Psoas muscle (tissue), 7 donors: ENCODE measurements at regions not wholly inside any gene's neighbourhood (a gene's known extent, or its start where the extent isn't known, plus 50 kb on each side); places are given as distances from the start of the nearest gene placed in this dataset.

Experiments used
- ATAC-seq, 4 donors: fragments of 200-7000 bp; cut with Tn5 transposase; one replicate each; pipeline ENCODE4 v1.9.1; 2020; ENCODE audit warnings: moderate library complexity in 3 of 4, mild to moderate bottlenecking in 2 of 4
- DNase-seq, 2 donors: peaks; one replicate each; pipeline ENCODE4 v3.0.0-alpha.2; 2020
- H3K27ac ChIP-seq: fragments of 200-600 bp; one replicate; pipeline ENCODE4 v1.8.0; 2022
- H3K27me3 ChIP-seq, 3 donors: fragments of 200-600 bp in 1 of 3; one replicate each; pipeline versions ENCODE4 v1.6.1 to v1.8.0; 2013 to 2022; ENCODE audit warnings: low read length in 2 of 3, mild to moderate bottlenecking in 2 of 3, moderate library complexity in 1 of 3; ENCODE audit not compliant: insufficient read depth in 3 of 3
- H3K36me3 ChIP-seq, 2 donors: fragments of 200-600 bp in 1 of 2; one replicate each; pipeline versions ENCODE4 v1.6.1 to v1.8.0; 2013 to 2022; ENCODE audit warnings: low read depth in 1 of 2, mild to moderate bottlenecking in 1 of 2, moderate library complexity in 1 of 2; ENCODE audit not compliant: insufficient read depth in 1 of 2
- H3K4me1 ChIP-seq: fragments of 200-600 bp; one replicate; pipeline ENCODE4 v1.8.0; 2022
- H3K4me3 ChIP-seq: fragments of 200-600 bp; one replicate; pipeline ENCODE4 v1.8.0; 2022; ENCODE audit warnings: mild to moderate bottlenecking
- H3K9me3 ChIP-seq: fragments of 200-600 bp; one replicate; pipeline ENCODE4 v1.8.0; 2022
- WGBS, 3 donors: extraction: QIAGEN DNeasy Blood & Tissue Kit; methylation state at CpG; one replicate each; pipeline versions ENCODE4 v1.1.6 to v1.1.7; 2013; 5-methylcytosine and 5-hydroxymethylcytosine counted together
- intact Hi-C, 2 donors: fragments of 100-400 bp; cut with DNase I; formaldehyde crosslinking; loops; one replicate each; pipeline versions ENCODE4 v1.11.0 to v1.14.2; 2022
- TF ChIP-seq, protein P1 (sequence below): fragments of 200-600 bp; IDR thresholded peaks from one replicate; pipeline ENCODE4 v1.8.0; 2022; ENCODE audit warnings: antibody characterized with exemption
- donor health status: healthy with polysubstance abuse.
- donor health status: DM: no; HTN: no; CAD: no; lungs with moderate emphysema.
- donor health status: Bipolar disorder and iron deficiency.
- donor health status: healthy.
- donor health status: DM: yes; HTN: yes; CAD: no.
- donor health status: DM: no; HTN: no; CAD: no.
- donor health status: DM: yes; HTN: yes; CAD: no.

DNA sequence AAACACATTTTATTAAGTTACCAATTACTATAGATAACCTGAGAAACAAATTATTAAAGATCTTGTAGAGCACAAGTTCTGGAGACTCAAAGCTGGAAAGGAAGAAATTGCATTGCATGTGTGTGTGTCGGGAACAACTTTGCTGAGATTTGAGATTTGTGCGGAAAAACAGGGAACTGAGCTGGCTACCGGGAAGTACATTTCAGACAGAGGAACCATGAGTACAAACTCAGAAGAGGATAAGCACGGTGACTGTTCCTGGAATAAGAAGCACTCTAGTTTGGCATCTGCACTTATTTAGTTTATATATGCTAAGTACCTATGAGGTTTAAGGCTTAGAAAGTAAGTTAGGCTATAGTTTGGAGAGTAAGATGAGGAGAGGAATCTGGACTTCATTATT is 97.8 kb downstream of the DACT1 start:
- TF ChIP-seq, protein P1, sequence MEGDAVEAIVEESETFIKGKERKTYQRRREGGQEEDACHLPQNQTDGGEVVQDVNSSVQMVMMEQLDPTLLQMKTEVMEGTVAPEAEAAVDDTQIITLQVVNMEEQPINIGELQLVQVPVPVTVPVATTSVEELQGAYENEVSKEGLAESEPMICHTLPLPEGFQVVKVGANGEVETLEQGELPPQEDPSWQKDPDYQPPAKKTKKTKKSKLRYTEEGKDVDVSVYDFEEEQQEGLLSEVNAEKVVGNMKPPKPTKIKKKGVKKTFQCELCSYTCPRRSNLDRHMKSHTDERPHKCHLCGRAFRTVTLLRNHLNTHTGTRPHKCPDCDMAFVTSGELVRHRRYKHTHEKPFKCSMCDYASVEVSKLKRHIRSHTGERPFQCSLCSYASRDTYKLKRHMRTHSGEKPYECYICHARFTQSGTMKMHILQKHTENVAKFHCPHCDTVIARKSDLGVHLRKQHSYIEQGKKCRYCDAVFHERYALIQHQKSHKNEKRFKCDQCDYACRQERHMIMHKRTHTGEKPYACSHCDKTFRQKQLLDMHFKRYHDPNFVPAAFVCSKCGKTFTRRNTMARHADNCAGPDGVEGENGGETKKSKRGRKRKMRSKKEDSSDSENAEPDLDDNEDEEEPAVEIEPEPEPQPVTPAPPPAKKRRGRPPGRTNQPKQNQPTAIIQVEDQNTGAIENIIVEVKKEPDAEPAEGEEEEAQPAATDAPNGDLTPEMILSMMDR = no peak
- Histone ChIP-seq H3K27me3 (no peaks in the 10 kb centered on the region), H3K4me3 (no peak overlapping the region), H3K27ac (no peak overlapping the region), H3K9me3 (no peaks in the 10 kb centered on the region), H3K36me3 (no peaks in the 10 kb centered on the region), H3K4me1 (peaks cover 20% of the 10 kb centered on the region)
- no peak for ATAC-seq
- DNase-seq = no peak
- intact Hi-C loops = no loop called here
- 75 to 81% (median 78%) methylated on average over 4 of the region's 4 CpGs for WGBS, 3 donors

DNA sequence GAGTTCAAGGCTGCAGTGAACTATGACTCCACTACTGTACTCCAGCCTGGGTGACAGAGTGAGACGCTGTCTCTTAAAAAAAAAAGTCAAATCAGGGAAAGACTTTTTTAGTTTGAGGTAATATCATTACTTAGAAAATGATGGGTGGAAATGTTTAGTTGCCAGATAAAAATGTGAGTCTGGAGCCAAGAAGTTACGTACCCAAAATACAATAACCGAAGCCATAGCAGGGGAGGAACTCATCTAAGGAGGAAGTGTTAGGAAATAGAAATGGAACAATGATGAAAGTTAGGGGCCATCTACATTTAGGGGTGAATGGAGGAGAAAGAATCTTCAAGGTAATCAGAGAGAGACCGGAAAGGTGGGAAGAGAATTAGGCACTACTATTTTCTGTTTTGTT is 98.8 kb downstream of the DACT1 start:
- TF ChIP-seq, protein P1 = no peak
- 79 to 85% (median 84%) methylated on average over 4 of the region's 4 CpGs for WGBS, 3 donors

GRCh38 chr14:58737511-58737910 is 99.7 kb downstream of the DACT1 start:
- Histone ChIP-seq H3K4me1 (peaks cover under 1% of the 10 kb centered on the region), H3K27ac (no peak overlapping the region), H3K4me3 (no peak overlapping the region), H3K36me3 (no peaks in the 10 kb centered on the region), H3K9me3 (no peaks in the 10 kb centered on the region), H3K27me3 (no peaks in the 10 kb centered on the region)
- intact Hi-C loops = no loop called here
- DNase-seq (no peak), ATAC-seq (no peak)
- TF ChIP-seq, protein P1 = no peak
- 95 to 98% (median 97%) methylated on average over 5 of the region's 5 CpGs for WGBS, 3 donors

More for the DNA sequence above, 98.8 kb downstream of the DACT1 start:
- Histone ChIP-seq H3K4me3 (no peak overlapping the region), H3K4me1 (peaks cover 10% of the 10 kb centered on the region), H3K27me3 (no peaks in the 10 kb centered on the region), H3K27ac (no peak overlapping the region), H3K36me3 (no peaks in the 10 kb centered on the region), H3K9me3 (no peaks in the 10 kb centered on the region)
- no peak for ATAC-seq
- DNase-seq = no peak
- intact Hi-C loops = no loop called here

- no peaks in the 10 kb centered on the region for H3K4me1 ChIP-seq
- no peaks in the 10 kb centered on the region for H3K36me3 ChIP-seq
- DNase-seq = no peak
- no peak for ATAC-seq
- WGBS, 3 donors = 53 to 86% (median 80%) methylated on average over 3 of the region's 3 CpGs
- no peaks in the 10 kb centered on the region for H3K9me3 ChIP-seq
- TF ChIP-seq, protein P1 = no peak
- no peaks in the 10 kb centered on the region for H3K27me3 ChIP-seq
- intact Hi-C loops = no loop called here
- H3K4me3 ChIP-seq = no peak overlapping the region
- no peak overlapping the region for H3K27ac ChIP-seq
Measured at GRCh38 chr14:58738189-58738836, 100.6 kb downstream of the DACT1 start.

- no peak for ATAC-seq
- WGBS, 3 donors = 78 to 83% (median 83%) methylated on average over 2 of the region's 2 CpGs
- no peak overlapping the region for H3K4me3 ChIP-seq
- H3K4me1 ChIP-seq = no peaks in the 10 kb centered on the region
- no peak overlapping the region for H3K27ac ChIP-seq
- no peaks in the 10 kb centered on the region for H3K9me3 ChIP-seq
- no peak for DNase-seq
- H3K36me3 ChIP-seq = no peaks in the 10 kb centered on the region
- TF ChIP-seq, protein P1 = no peak
- H3K27me3 ChIP-seq = no peaks in the 10 kb centered on the region
- intact Hi-C loops = no loop called here
Measured at GRCh38 chr14:58738876-58739275, 101.1 kb downstream of the DACT1 start.
